CD4-positive, alpha-beta memory T cell (primary cell): ENCODE measurements at regions not wholly inside any gene's neighbourhood (a gene's known extent, or its start where the extent isn't known, plus 50 kb on each side); places are given as distances from the start of the nearest gene placed in this dataset.

ENCODE experiments used
- CTCF ChIA-PET: fragments of 350-600 bp; sonication (Branson Sonifier 250); formaldehyde crosslinking; loops from one replicate; lab custom pipeline; 2021; ENCODE audit warnings: inconsistent platforms; ENCODE audit not compliant: partially characterized antibody; lab: Charles Lee
- POLR2A ChIA-PET: fragments of 350-600 bp; sonication (Branson Sonifier 250); formaldehyde crosslinking; loops from one replicate; lab custom pipeline; 2021; ENCODE audit not compliant: partially characterized antibody; lab: Charles Lee
- DNase-seq, 5 donors: peaks; one replicate each; pipeline versions ENCODE4 v3.0.0 to v3.0.0-alpha.2; 2020 to 2022; ENCODE audit warnings: mixed read lengths in 1 of 5
- H3K27ac ChIP-seq: one replicate; pipeline ENCODE4 v1.7.0; 2013; ENCODE audit warnings: low read depth, low read length
- H3K27me3 ChIP-seq: 2 replicates; pipeline ENCODE4 v1.7.0; 2013; ENCODE audit warnings: mild to moderate bottlenecking, low read length, moderate library complexity; ENCODE audit not compliant: insufficient read depth
- H3K36me3 ChIP-seq: 2 replicates; pipeline ENCODE4 v1.7.0; 2013; ENCODE audit warnings: mild to moderate bottlenecking, low read length, moderate library complexity; ENCODE audit not compliant: insufficient read depth
- H3K4me1 ChIP-seq: 2 replicates; pipeline ENCODE4 v1.7.0; 2013; ENCODE audit warnings: mild to moderate bottlenecking, low read length, moderate library complexity; ENCODE audit not compliant: insufficient read depth
- H3K4me3 ChIP-seq, 2 donors: one replicate each; pipeline ENCODE4 v1.7.0; 2013; ENCODE audit warnings: low read length in 2 of 2, mild to moderate bottlenecking in 1 of 2
- H3K9me3 ChIP-seq, 2 donors: one replicate each; pipeline ENCODE4 v1.7.0; 2013; ENCODE audit warnings: low read length in 2 of 2, control low read depth in 1 of 2; ENCODE audit not compliant: control insufficient read depth in 1 of 2
- H3K27ac Mint-ChIP-seq, 7 donors: one replicate each; pipeline ENCODE4 v1.8.0; 2020 to 2021; ENCODE audit warnings: mixed read lengths in 7 of 7, mild to moderate bottlenecking in 6 of 7, inconsistent platforms in 3 of 7, moderate library complexity in 3 of 7
- H3K27me3 Mint-ChIP-seq, 2 donors: one replicate each; pipeline ENCODE4 v1.8.0; 2020 to 2021; ENCODE audit warnings: mixed read lengths in 2 of 2
- H3K36me3 Mint-ChIP-seq, 2 donors: one replicate each; pipeline ENCODE4 v1.8.0; 2020 to 2021; ENCODE audit warnings: mixed read lengths in 2 of 2, inconsistent platforms in 1 of 2, mild to moderate bottlenecking in 1 of 2
- H3K4me1 Mint-ChIP-seq, 4 donors: one replicate each; pipeline ENCODE4 v1.8.0; 2020 to 2021; ENCODE audit warnings: mixed read lengths in 4 of 4, mild to moderate bottlenecking in 1 of 4
- H3K4me3 Mint-ChIP-seq, 8 donors: one replicate each; pipeline ENCODE4 v1.8.0; 2020 to 2021; ENCODE audit warnings: mixed read lengths in 8 of 8, mild to moderate bottlenecking in 7 of 8, moderate library complexity in 6 of 8, inconsistent platforms in 3 of 8
- H3K9me3 Mint-ChIP-seq, 8 donors: one replicate each; pipeline ENCODE4 v1.8.0; 2020 to 2021; ENCODE audit warnings: mixed read lengths in 8 of 8, mild to moderate bottlenecking in 5 of 8, inconsistent platforms in 3 of 8, moderate library complexity in 1 of 8
- intact Hi-C: fragments of 100-400 bp; cut with micrococcal nuclease; formaldehyde crosslinking; loops from one replicate; pipeline ENCODE4 v1.15.1; 2023

DNA sequence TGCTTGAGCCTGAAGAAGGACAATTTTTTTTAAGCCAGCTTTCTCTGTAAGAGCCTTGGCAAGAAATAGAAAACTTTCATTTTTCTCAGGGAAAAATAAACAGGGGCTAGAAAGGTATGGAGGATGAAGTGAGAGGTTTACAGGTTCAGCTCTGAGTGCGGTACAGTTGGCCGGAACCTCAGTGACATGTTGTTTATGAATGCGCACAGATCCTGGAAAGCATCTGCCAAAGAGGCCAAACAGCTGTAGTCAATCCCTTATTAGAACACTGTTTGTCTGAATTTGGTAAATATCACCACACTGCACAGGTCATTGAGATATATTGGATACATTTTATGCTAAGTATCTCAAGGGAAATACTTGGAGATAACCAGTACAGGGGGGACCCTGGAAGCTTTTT lies 561.8 kb upstream of the MDFIC2 start:
- Mint-ChIP-seq H3K4me3 (no peak overlapping the region), H3K36me3 (peaks cover 2 to 4% of the 10 kb centered on the region in 2 donors), H3K9me3 (peaks cover 0 to 43% (median 27%) of the 10 kb centered on the region in 8 donors), H3K4me1 (no peaks in the 10 kb centered on the region), H3K27ac (no peak overlapping the region), H3K27me3 (peaks cover 3 to 8% of the 10 kb centered on the region in 2 donors)
- no peaks in the 10 kb centered on the region for H3K27me3 ChIP-seq
- H3K9me3 ChIP-seq = peaks cover 0 to 3% of the 10 kb centered on the region in 2 donors
- no peak overlapping the region for H3K4me3 ChIP-seq
- intact Hi-C loops = no loop called here
- ChIA-PET CTCF (interaction anchor here (1.2 kb wide), 1 partner anchor 18 kb away, joined by 3 read pairs; no protein-coding TSS in a partner anchor), POLR2A (no interaction called here)
- no peak overlapping the region for H3K27ac ChIP-seq
- H3K4me1 ChIP-seq = no peaks in the 10 kb centered on the region
- DNase-seq = no peak
- H3K36me3 ChIP-seq = no peaks in the 10 kb centered on the region

DNA sequence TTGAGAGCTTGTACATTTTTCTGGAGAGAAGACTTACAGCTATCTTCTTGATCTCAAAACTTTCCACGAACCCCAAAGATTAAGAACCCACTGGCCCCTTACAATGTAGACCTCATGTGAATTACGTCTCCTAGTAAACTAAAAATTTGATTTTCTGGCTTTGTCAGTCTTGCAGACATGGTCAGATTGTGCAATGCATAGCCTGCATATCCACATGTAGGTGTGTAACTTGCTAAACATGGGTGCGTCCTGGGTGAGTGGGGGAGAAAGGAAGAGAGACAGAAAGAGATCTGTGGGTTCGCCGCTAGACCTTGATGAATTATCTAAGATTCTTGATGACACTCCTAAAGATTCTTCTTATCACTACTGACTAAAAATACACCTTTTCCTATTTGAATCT lies 561.2 kb upstream of the MDFIC2 start:
- CTCF ChIA-PET = interaction anchor here (1.2 kb wide), 1 partner anchor 17 kb away, joined by 3 read pairs; no protein-coding TSS in a partner anchor
- DNase-seq = no peak

DNA sequence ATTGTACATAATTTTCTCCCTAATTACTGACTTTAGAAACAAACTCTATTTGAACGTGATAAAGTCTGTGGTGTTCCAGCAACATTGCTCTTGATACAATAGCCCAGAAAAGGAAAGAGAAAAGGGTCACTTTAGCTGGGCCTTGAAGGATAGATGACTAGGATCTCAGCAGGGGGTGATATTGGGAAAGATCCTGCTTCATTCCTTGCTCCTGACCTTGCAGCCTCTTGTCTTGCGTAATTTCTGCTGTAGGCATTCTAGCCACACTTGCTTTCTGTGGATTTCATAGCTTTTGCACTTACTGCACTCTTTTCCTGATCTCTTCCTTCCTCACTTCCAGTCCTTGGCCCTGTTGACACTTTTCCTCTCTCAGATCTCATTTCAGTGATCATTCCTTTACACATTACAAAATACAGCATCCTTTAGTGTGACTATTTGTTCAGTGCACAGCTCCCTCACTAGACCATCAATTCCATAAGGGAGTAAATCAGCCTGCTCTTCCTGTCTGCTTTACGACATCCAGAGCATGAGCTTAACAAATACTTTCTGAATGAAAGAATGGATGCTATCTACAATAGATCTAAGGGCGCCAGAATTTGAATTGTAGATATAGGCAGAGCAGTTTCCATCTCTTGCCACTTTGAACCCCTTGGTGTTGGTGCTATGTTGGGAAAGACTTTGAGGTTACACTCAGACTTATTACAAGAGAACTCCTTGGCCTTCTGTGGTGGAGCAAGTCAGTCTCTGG lies 559.6 kb upstream of the MDFIC2 start:
- peaks cover 3 to 6% of the 10 kb centered on the region in 2 donors for H3K27me3 Mint-ChIP-seq
- DNase-seq = no peak
- Histone ChIP-seq H3K27me3 (no peaks in the 10 kb centered on the region), H3K27ac (no peak overlapping the region), H3K4me3 (no peak overlapping the region), H3K4me1 (no peaks in the 10 kb centered on the region), H3K9me3 (peaks cover 0 to 3% of the 10 kb centered on the region in 2 donors), H3K36me3 (no peaks in the 10 kb centered on the region)
- H3K36me3 Mint-ChIP-seq = peaks cover 2 to 4% of the 10 kb centered on the region in 2 donors
- POLR2A ChIA-PET = no interaction called here
- CTCF ChIA-PET = no interaction called here
- H3K4me3 Mint-ChIP-seq = no peak overlapping the region
- no peaks in the 10 kb centered on the region for H3K4me1 Mint-ChIP-seq
- no peak overlapping the region for H3K27ac Mint-ChIP-seq
- H3K9me3 Mint-ChIP-seq = peaks cover 0 to 24% (median 16%) of the 10 kb centered on the region in 8 donors
- intact Hi-C loops = no loop called here

More for the DNA sequence above, 561.2 kb upstream of the MDFIC2 start:
- POLR2A ChIA-PET = no interaction called here
- peaks cover 2 to 4% of the 10 kb centered on the region in 2 donors for H3K36me3 Mint-ChIP-seq
- no peak overlapping the region for H3K27ac ChIP-seq
- peaks cover 0 to 38% (median 22%) of the 10 kb centered on the region in 8 donors for H3K9me3 Mint-ChIP-seq
- peaks cover 3 to 7% of the 10 kb centered on the region in 2 donors for H3K27me3 Mint-ChIP-seq
- H3K27me3 ChIP-seq = no peaks in the 10 kb centered on the region
- intact Hi-C loops = no loop called here
- no peaks in the 10 kb centered on the region for H3K4me1 Mint-ChIP-seq
- H3K4me3 ChIP-seq = no peak overlapping the region
- H3K4me3 Mint-ChIP-seq = no peak overlapping the region
- H3K4me1 ChIP-seq = no peaks in the 10 kb centered on the region
- H3K9me3 ChIP-seq = peaks cover 0 to 3% of the 10 kb centered on the region in 2 donors
- H3K27ac Mint-ChIP-seq = no peak overlapping the region
- no peaks in the 10 kb centered on the region for H3K36me3 ChIP-seq

DNA sequence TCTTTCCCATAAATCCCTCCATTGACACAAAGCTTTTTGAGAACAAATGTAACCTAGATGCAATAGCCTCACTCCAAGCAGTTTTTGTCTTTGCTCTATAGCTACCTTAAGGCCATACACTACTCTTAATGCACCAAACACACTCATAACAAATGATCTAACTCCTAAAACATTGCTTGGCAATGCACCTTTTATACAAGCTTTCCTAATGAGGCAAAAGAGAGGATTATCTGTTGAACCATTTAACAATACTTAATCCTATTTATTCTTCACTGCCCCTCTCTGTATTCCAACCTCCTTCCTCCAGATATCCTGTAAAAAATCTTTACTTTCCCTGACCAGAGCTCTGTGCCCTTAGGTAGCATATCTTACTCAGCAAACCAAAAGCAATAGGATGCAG lies 558.1 kb upstream of the MDFIC2 start:
- CTCF ChIA-PET = no interaction called here
- H3K27me3 ChIP-seq = no peaks in the 10 kb centered on the region
- DNase-seq = no peak
- no peak overlapping the region for H3K4me3 Mint-ChIP-seq
- H3K4me1 Mint-ChIP-seq = no peaks in the 10 kb centered on the region
- no peak overlapping the region for H3K27ac Mint-ChIP-seq
- H3K4me1 ChIP-seq = no peaks in the 10 kb centered on the region
- peaks cover 0 to 3% of the 10 kb centered on the region in 2 donors for H3K9me3 ChIP-seq
- intact Hi-C loops = no loop called here
- no peaks in the 10 kb centered on the region for H3K36me3 ChIP-seq
- no peak overlapping the region for H3K4me3 ChIP-seq
- H3K9me3 Mint-ChIP-seq = peaks cover 0 to 23% (median 16%) of the 10 kb centered on the region in 8 donors
- peaks cover 2 to 4% of the 10 kb centered on the region in 2 donors for H3K36me3 Mint-ChIP-seq
- H3K27me3 Mint-ChIP-seq = peaks cover 3 to 6% of the 10 kb centered on the region in 2 donors
- POLR2A ChIA-PET = no interaction called here
- no peak overlapping the region for H3K27ac ChIP-seq

DNA sequence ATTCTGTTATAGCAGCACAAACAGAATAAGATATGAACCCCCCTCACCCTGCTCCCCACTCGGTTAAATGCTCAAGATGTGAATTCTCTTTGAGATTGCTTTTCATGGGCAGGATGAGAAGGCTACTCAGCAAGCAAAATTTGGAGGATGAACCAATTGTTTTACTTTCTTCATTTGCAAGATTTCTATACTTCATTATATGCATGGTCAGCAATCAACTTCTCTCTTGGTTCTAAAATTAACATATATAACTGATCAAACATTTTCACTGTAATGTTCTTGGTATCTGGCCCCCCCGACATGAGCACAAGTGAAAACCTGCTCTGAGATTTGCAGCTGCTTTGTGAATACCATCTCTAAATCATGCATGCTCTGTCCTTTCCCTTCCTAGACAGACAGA lies 556.1 kb upstream of the MDFIC2 start:
- no peaks in the 10 kb centered on the region for H3K4me1 ChIP-seq
- ChIA-PET POLR2A (no interaction called here), CTCF (no interaction called here)
- H3K27me3 Mint-ChIP-seq = peaks cover 2 to 6% of the 10 kb centered on the region in 2 donors
- H3K36me3 Mint-ChIP-seq = peaks cover 2 to 4% of the 10 kb centered on the region in 2 donors
- intact Hi-C loops = no loop called here
- no peak overlapping the region for H3K4me3 Mint-ChIP-seq
- H3K9me3 ChIP-seq = peaks cover 0 to 3% of the 10 kb centered on the region in 2 donors
- H3K4me1 Mint-ChIP-seq = no peaks in the 10 kb centered on the region
- no peak overlapping the region for H3K27ac ChIP-seq
- H3K9me3 Mint-ChIP-seq = peaks cover 0 to 28% (median 20%) of the 10 kb centered on the region in 8 donors
- H3K36me3 ChIP-seq = no peaks in the 10 kb centered on the region
- DNase-seq = no peak
- H3K27ac Mint-ChIP-seq = no peak overlapping the region
- H3K27me3 ChIP-seq = peaks cover 5% of the 10 kb centered on the region
- H3K4me3 ChIP-seq = no peak overlapping the region

DNA sequence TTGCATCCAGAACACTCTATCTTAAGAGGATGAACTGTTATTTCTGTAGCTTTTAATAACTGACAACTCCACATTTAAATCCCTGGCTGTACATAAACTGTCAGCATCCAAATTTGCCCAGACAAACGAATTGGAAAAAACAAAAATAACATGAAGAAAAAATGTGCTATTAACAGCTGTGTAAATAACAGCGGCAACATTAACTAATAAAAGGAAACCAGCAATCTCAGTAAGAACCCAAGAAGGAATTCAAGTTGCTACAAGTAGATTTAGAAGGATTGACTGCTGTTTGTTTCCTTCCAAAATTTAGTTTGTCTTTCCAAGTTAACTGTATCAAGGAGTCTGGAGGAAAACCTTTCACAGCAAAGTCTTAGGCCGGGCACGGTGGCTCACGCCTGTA lies 550.6 kb upstream of the MDFIC2 start:
- Mint-ChIP-seq H3K27me3 (peaks cover 3 to 7% of the 10 kb centered on the region in 2 donors), H3K36me3 (no peaks in the 10 kb centered on the region), H3K4me1 (no peaks in the 10 kb centered on the region), H3K27ac (no peak overlapping the region), H3K9me3 (peaks cover 0 to 6% (median 4%) of the 10 kb centered on the region in 8 donors), H3K4me3 (no peak overlapping the region)
- no peak for DNase-seq
- Histone ChIP-seq H3K36me3 (no peaks in the 10 kb centered on the region), H3K27me3 (peaks cover 5% of the 10 kb centered on the region), H3K27ac (no peak overlapping the region), H3K9me3 (no peaks in the 10 kb centered on the region), H3K4me1 (no peaks in the 10 kb centered on the region), H3K4me3 (no peak overlapping the region)
- POLR2A ChIA-PET = no interaction called here
- intact Hi-C loops = no loop called here
- CTCF ChIA-PET = no interaction called here

DNA sequence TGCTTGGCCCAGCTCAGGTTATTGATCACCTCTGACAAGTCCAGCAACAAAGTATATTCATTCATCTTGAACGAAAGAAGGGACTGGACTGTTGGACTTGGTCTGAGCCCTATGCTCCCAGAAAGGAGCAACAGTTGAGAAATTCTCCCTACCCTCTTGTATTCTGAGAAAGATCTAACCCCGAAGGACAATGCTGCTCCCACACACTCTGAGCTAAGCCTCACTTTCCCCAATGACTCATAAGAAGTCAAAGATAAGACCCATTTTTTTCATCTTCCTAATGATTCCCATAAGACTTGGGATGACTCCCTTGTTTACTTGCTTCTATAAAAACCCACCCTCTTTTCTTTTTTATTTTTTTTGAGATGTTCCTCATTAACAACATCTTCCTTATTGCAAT lies 549.4 kb upstream of the MDFIC2 start:
- no peak overlapping the region for H3K27ac ChIP-seq
- intact Hi-C loops = no loop called here
- peaks cover 4 to 7% of the 10 kb centered on the region in 2 donors for H3K27me3 Mint-ChIP-seq
- ChIA-PET POLR2A (no interaction called here), CTCF (no interaction called here)
- H3K27ac Mint-ChIP-seq = no peak overlapping the region
- no peak for DNase-seq
- H3K36me3 Mint-ChIP-seq = no peaks in the 10 kb centered on the region
- no peak overlapping the region for H3K4me3 ChIP-seq
- H3K4me1 ChIP-seq = no peaks in the 10 kb centered on the region
- no peaks in the 10 kb centered on the region for H3K9me3 ChIP-seq
- H3K36me3 ChIP-seq = no peaks in the 10 kb centered on the region
- peaks cover 0 to 6% (median 4%) of the 10 kb centered on the region in 8 donors for H3K9me3 Mint-ChIP-seq
- H3K27me3 ChIP-seq = peaks cover 5% of the 10 kb centered on the region
- no peak overlapping the region for H3K4me3 Mint-ChIP-seq
- no peaks in the 10 kb centered on the region for H3K4me1 Mint-ChIP-seq
